ENCODE measurements at regions not wholly inside any gene's neighbourhood (a gene's known extent, or its start where the extent isn't known, plus 50 kb on each side); places are given as distances from the start of the nearest gene placed in this dataset.

DNA sequence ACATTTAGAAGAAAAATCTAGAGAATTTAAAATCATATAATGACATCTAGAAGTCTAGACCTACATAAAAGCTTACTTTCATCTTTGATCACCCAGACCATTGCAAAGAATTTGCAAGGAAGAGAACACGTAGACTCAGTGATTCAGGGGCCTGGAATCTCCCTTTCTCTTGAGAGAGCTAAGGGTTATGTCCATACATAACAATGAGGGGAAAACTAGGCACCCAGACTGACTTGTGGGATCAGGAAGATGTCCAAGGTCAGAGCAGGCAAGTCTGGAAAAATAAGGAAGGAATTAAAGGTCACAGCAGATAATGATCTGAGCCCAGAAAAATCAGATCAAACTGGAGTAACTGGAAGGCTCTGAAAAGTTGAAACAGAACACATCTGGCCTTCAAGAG, 198.4 kb upstream of the SFRP2 start:
- DNase-seq (ENCODE audit: low read depth): no peak

DNA sequence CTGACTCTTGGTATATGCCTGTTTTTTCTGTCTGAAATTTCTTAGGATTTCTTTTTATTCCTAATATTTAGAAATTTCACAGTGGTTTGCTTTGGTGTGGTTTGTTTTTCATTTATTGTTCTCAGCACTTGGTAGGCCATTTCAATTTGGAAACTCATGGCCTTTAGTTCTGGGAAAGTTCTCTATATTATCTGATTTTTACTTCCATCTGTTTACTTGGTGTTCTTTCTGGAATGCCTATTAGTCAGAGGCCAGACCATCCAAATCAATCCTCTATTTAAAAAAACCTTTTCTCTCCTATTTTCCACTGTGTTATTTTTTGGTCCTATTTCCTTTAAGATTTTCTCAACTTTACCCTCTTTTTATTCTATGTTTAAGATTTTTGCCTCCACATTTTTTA, 188.1 kb upstream of the SFRP2 start:
- DNase-seq (ENCODE audit: low read depth): no peak

DNA sequence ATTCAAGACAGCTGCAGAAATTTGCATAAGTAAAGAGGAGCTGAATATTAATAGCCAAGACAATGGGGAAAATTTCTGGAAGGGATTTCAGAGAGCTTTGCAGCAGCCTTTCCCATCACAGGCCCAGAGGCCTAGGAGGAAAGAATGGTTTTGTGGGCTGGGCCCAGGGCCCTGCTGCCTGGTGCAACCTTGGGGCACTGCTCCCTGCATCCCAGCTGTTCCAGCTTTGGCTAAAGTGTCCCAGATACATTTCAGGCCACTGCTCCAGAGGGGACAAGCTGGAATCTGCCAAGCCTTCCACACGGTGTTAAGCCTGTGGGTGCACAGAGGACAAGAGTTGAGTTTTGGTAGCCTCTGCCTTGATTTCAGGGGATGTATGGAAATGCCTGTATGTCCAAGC, 185.6 kb upstream of the SFRP2 start:
- no peak for DNase-seq (ENCODE audit: low read depth)

DNA sequence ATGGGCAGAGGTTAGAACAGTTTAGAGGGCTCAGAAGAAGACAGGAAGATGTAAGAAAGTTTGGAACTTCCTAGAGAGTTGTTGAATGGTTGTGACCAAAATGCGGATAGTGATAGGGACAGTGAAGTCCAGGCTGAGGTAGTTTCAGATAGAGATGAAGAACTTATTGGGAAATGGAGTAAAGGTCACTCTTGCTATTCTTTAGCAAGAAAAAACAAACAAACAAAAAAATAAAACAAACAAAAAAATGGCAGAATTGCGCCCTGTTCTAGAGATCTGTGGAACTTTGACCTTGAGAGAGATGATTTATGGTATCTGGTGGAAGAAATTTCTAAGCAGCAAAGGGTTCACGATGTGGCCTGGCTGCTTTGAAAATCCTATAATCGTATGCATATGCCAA, 185.1 kb upstream of the SFRP2 start:
- DNase-seq (ENCODE audit: low read depth): no peak

DNA sequence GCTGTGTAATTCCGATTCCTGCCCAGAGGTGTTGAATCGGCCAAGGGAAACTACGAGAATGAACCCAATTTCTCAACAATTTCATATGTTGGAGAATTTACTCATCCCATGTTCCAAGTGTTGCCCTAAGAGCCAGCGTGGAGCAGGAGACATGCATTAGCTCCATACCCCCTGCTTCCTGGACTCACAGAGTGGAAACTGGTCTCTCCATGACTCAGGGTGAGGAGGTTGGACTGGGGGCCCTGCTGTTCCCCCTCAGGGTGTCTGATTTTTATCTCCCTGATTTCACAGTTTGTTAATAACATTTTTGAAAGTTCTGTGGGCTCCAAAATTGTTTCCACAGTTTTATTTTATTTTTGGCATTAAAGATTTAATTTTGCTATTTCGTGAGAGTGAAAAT, 183.0 kb upstream of the SFRP2 start:
- no peak for DNase-seq (ENCODE audit: low read depth)

DNA sequence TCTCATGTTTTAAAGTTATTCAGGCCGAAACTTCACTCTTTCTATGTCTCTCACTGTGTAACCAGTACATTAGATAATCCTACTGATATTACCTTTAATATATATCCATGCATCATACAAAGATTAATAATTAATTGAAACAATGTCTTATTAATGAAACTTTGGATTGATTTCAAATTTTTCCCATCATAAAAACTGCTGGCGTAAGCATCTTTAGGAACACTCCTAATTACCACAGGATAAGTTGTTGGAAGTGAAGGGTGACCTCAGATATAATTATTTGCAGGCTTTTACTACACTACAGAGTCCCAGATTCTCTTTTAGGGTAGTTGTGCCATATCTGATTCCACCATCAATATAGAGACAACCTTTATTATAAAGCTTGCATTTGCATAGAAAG, 181.3 kb upstream of the SFRP2 start:
- DNase-seq (ENCODE audit: low read depth): no peak

DNA sequence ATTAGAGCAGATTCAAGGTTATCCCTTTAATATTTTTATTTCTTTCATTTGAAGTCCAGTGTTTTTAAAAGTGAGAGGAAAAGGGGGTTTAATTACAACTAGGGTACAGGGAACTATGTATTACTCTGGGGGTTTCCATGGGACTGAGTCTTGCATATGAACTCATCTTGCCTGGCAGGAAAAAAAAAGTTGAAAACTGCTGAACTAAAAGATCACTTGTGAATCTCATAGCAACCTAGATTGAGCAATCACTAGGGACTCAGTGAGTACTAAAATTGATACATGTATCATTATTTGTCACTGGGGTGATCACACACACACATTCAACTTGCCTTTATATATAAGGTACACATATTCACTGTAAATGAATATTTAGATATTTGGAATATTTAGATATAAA, 180.7 kb upstream of the SFRP2 start:
- no peak for DNase-seq (ENCODE audit: low read depth)

DNA sequence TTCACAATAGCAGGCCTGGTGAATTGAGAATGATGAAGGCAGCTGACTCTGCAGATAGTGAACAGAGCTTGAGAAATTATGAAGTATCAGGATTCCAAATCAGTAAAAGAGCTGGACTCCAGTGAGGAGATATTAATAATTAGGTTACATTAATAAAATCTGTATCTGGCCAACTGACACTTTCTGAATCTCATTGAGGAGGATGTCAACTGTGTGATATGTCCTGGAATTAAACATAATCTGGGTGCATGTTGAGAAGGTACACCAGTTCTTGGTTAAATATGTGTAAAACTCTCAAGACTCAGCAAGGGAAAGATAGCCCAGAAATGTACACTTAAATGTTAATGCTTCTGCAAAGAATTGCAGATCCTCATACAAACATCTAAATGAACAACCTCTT, 177.8 kb upstream of the SFRP2 start:
- no peak for DNase-seq (ENCODE audit: low read depth)

DNA sequence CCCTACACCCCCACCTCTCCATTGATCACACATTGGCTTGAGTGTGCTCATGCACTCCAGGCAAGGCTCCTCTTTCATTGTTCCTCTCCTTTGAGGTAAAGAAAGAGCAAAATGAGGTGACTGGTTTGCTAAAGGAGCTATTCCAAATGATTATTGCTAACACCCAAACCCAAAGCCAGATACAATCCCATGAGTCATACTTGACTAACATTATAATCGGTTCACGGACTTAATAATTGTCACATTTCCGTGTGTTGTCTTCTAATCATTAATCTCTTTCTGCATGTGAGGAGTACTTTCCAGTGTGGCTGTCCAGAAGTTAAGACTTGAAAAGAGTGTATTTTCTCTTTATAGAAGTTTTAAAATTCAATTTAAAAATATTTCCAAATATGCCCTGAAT, 174.3 kb upstream of the SFRP2 start:
- no peak for DNase-seq (ENCODE audit: low read depth)

DNA sequence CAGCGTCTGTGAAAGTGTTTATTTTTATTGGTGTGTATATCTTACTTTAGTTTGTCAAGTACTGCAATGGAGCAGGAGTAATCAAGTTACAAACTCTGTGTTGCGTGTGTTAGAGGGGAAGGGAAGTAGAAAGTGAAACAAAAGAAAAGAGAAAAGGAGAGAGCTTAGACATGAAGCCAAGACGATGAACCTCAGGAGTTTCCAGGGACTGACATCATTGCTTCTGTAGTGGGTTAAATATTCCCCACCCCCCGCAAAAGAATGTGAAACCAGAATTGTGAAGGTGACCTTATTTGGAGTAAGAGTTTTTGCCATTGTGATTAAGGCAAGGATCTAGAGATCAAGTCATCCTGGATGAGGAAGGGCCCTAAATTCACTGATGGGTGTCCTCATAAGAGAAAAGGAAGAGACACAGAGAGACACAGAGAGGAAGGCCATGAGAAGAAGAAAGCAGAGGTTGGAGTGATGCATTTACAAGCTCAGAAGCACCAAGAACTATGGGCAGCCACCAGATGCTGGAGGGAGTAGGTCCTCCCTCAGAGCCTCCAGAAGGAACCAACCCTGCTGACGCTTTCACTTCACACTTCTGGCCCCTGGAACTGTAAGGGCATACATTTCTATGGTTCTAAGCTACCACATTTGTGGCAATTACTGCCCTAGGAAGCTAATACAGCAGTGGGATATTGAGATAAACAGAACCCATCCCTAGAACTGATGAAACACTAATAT, 173.6 kb upstream of the SFRP2 start:
- DNase-seq (ENCODE audit: low read depth): no peak

DNA sequence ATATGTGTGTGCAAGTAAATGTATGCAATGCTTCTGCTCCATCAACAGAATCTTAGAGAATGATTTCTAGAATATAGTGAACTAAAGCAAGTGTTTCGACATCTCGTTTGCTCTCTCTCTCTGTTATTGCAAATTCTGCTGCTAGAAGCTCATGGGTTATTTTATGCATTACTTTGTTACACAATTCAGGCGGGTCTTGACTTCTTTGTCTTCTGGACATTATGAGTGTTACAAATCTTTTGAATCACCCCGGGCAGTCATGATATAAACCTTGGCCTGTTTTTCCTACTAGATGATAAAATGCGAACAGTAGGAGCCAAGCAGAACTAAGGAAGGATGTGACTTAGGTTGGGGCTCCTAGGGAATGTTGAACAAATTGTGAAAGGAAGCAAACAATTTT, 166.4 kb upstream of the SFRP2 start:
- DNase-seq (ENCODE audit: low read depth): no peak

DNA sequence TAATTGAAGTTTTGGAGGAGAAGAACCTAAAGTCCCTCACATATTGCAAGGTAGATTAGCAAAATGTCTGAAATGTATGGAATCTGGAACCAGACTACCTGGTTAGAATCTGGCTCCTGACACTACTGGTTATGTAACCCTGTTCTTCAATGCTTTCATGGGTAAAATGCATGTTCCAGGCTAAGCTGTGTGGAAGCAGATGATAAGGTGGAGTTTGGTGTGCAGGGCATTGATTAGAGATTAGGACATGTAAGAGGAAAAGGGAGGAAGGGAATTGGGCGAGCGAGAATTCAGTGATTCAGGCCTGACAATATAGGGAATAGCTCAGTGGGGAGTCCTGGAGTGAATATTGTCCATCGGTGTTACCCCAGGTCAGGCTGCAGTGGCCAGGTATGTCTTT, 165.8 kb upstream of the SFRP2 start:
- DNase-seq (ENCODE audit: low read depth): no peak

DNA sequence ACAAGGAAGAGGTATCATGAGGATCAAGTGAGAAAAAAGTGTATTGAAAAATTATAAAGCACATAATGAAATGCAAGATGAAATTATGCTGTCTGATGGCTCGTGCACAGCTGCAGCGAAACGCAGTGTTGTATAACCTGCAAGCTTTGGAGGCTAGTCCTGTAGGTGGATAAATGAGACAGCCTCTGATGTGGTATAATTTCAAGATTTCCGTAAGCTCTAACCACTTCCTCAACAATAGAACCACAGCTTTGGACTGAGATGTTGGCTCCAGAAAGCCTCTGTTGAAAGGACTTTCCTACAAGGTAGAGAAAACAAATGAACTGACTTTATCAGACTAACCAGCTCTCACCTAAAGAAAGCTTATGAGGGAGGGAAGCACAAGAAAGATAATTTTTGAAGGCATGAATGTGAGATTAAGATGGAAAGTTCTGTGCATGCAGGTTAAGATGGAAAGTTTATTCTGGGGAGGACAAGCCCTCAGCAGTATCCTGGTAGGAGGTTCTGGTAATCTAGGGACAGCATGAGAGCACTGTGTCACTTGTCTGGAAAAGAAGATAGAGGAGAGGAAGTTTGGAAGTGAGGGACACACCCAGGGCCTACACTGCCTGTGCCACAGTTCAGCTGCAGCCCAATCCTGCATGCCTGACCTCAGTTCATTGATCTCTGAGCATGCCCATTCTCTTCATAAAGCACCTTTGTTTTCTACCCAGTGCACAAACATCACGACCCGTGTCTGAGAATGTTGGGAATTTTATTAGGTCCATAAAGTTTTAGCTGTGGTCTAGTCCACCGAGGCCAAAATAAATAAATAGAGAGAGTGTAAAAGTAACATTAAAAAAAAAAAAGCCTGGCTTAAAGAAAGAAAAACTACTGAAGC, 161.5 kb upstream of the SFRP2 start:
- peak; percentile 9 for DNase-seq (ENCODE audit: low read depth)

DNA sequence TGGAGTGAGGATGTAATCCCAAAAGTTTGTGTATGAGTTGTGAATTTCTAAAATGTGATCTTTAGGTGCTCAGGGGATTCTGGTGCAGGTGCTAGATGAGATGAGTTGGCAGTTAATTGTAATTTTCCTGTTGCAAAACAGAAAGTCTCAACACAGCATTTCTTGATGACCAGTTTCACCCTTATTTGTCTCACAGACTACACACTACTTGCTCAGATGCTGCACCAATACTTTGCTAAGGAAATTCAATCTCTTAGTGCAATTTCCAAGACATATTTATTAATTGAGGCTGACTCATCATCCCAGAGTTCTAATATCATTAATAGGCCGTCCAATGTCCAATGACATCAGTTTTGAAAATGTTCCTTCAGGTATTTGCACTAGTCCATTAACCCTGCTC, 159.2 kb upstream of the SFRP2 start:
- no peak for DNase-seq (ENCODE audit: low read depth)

DNA sequence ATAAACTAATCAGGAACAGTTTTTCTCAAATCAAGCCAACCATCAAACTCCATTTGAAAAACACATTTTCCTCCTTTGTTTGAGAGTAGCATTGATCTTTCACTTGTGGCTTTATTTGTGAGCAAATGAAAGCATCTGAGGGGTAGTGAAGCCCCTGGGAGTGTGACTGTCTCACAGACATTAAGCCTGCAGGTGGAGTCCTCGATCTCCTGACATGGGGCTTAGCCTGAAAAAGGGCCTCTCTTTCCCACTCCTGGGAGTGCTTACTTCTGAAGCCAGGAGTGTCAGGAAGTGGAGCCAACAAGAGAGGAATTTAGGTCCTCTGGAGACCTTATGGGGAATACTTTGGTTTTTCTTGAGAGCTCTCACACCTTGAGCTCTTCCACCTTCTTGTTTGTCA, 158.2 kb upstream of the SFRP2 start:
- DNase-seq (ENCODE audit: low read depth): no peak

DNA sequence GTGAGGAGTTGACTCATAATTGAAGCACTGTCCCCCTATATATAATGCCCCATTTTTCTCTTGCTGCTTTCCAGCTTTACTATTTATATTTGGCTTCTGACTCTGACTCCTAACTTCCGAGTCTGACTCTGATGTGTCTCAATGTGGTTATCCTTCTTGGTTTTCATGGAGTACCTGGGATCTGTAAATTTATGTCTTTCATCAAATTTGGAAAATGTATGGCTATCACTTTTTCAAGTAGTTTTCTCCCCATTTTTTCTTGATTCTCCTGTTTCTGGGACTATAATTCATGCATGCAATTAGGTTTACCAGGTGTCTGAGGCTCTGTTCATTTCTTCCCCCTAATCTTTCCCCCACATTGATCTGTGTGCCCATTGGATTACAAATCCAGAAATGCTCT, 156.8 kb upstream of the SFRP2 start:
- no peak for DNase-seq (ENCODE audit: low read depth)

DNA sequence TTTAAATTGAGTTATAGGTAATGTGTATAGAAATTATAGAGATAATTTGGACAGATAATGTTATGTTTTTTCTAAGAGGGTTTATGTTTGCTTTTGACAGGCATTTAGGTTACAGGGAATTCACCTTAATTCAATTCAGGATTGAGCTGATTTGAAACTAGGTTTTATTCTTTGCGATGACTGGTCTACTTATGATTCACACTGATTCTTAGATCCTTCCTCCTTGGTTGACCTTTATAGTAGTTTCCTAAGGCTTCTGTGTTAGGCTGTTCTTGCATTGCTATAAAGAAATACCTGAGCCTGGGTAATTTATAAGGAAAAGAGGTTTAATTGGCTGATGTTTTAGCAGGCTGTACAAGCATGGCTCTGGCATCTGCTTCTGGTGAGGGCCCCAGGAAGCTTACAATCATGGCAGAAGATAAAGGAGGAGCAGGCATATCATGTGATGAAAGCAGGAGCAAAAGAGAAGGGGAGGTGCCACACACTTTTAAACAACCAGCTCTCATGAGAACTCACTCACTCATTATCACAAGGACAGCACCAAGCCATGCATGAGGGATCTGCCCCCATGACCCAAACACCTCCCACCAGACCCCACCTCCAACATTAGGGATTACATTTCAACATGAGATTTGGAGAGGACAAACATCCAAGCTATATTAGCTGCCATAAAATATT, 155.0 kb upstream of the SFRP2 start:
- no peak for DNase-seq (ENCODE audit: low read depth)

DNA sequence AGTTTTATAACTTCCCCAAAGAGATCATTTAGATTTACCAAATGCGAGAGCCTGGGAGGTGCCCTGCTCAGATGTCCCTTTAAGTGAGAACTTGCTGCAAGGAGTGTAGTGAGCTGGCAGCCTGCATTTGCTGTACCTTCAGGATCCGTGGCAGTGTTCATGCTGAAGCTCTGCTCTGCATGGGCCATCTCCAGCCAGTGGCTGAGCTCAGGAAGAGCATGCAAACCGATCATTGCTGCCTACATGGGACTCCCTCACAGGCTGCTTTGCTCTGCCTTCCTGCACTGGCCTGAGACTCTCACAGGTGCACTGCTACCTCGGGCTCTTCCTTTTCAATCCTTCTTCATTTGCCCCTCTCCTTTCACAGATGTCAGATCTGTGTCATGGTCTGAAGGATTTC, 152.0 kb upstream of the SFRP2 start:
- no peak for DNase-seq (ENCODE audit: low read depth)

DNA sequence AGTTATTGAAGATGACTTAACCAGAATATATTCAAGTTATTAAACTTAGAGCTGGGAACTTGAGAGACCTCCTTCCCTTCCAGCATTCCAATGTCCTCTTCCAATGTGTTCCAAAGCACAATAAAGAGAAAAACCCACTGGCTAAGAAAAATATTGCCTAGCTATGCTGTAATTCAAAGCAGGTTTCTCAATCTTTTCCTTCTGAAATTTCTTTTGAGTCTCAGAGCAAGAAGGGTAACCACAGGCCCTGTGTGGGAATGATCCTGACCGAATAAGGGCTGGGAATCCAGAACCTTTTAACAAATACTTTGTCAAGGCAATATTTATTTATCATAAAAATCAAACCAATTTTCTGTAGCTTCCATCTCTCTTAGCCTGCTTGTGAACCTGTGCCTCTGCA, 150.7 kb upstream of the SFRP2 start:
- DNase-seq (ENCODE audit: low read depth): no peak

DNA sequence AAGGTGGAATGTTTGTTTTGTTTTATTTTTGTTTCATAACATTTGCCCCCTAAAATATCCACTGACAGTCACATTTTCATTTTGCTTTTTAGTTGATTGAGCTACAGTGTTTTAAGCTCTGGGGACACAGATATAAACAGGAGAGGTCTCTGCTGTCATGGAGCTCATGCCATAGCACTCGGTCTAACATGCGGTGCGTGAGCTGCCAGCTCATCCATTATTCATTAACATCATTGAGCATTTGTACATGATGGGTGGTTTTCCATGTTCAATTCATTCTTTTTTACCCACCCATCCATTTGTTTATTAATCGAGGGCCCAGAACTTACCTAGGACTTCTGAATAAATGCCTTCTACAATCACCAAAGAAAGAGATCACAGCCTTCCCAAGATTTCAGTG, 150.1 kb upstream of the SFRP2 start:
- no peak for DNase-seq (ENCODE audit: low read depth)

DNA sequence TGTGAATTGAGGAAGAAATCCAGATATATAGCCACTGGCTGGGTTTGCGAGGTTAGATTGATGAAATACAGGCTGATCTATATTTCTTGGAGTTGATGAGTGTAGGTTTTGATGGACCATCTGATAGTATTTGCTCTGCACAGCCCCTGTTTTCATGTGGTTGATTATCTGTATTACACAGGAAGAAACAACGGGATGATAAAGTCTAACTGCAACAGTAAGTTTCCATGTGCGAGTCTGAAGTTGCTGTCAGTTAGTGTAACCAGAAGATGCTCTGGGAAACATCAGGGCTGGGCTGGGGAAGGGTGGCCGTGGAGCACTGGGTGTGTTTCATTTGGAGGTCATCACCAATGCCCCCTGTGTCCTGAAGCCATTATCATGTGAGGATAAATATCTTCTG, 148.4 kb upstream of the SFRP2 start:
- no peak for DNase-seq (ENCODE audit: low read depth)

DNA sequence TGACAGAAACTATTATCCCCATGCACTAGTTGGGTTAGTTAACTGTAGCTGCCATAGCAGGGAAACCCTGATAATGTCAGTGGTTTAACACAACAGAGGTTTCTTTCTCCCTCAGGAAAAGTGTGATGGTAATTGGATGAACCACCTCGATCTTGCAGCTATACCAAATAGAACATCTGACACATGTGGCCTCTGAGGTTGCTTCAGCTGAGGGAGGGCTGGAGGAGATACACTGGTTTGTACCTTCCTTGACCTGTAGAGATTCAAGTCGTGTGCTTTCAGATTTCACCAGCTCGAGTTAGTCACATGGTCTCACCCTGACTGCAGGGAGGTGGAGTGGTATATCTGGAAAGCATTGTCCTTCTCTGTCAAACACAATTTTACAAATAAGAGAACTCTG, 147.2 kb upstream of the SFRP2 start:
- no peak for DNase-seq (ENCODE audit: low read depth)

DNA sequence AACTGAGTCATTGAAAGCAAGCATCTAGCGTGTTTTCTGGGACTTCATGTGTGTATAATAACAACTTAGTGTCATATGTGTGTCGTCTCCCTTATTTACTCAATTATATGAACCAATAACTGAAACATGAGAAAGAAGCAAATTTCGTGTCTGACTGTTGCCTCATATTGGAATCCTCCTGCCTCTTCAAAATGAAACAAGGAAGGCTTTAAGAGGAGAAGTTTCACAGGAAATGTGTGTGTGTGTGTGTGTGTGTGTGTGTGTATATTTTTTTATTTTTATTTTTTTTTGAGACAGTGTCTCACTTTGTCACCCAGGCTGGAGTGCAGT, 145.8 kb upstream of the SFRP2 start:
- DNase-seq (ENCODE audit: low read depth): no peak
